Activated CD4-positive, alpha-beta T cell treated with anti-CD3 and anti-CD28 coated beads, Interleukin-2, Interleukin-6, amounts not matched to agents 100 ng/mL and 50 ng/mL, durations not matched to agents 16 hours and 8 hours (primary cell): ENCODE measurements at regions not wholly inside any gene's neighbourhood (a gene's known extent, or its start where the extent isn't known, plus 50 kb on each side); places are given as distances from the start of the nearest gene placed in this dataset.

Experiments
- DNase-seq: peaks from one replicate; pipeline ENCODE4 v3.0.0-alpha.2; 2020

DNA sequence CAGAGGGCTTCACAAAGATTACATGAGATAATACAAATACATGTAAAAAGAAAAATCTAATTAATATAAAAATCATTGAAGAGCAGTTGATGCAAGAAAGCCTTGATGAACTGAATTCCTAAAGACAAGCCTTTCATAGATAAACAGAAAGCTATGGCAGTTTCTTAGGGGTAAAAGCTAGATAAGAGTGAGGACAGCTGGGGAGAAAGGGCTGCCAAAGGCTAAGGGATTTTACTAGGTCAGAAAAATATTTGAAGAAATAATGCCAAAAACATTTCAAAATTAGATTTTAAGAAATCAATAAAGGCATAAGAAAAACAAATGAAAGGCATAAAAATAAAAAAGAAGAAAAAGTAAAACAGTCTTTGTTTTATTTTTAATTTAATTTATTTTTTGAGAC, 107.9 kb upstream of the ZNF366 start:
- no peak for DNase-seq

- DNase-seq, result no peak
Observed at GRCh38 chr5:72613515-72613914, 106.3 kb upstream of the ZNF366 start.

DNA sequence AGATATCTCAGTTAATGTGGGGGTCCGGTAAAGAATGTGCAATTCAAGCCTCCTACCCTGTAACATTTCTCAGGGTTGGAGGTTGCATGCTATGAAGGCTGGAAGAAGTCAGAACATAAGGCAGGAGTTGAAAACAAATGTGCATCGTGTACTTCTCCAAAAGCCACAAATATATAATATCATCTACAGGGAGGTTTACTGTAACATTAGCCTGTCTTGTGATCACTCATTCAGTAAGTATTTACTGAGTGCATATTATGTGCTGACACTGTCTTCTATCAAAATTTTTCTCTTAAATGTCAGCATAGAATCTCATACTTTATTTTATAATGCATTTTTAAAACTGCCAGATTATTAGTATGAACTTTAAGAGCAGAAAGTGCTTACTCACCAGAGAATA, 105.6 kb upstream of the ZNF366 start:
- no peak for DNase-seq

DNA sequence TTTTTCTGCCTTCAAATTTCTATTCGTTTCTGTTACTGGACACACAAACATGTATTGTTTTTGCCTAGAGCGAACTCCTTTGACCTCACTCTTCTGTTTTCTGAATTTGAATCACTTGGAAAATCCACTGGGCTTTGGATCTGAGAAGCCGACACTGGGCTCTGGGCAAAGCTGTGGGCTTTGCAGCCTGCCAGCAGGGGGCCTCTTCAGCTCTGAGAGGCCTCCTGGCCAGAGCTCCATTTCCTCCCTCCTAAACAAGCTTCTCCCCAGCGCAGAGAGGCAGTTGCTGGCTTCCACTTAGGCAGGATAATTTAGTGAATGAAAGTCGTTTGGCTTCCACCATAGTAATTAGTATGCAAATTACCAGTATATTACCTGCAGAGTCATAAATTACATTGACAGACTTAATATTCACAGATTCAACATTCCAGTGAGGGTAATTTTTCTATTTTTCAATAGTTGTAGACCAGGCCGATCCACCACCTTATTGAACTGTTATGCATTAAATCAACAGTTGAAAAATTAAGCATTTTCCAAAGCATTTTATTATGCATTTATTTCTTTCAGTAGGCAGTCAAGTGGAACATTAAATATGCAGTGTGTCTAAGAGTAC, 104.0 kb upstream of the ZNF366 start:
- peak; percentile 55 for DNase-seq

- no peak for DNase-seq
Observed at GRCh38 chr5:72608926-72609325, 101.7 kb upstream of the ZNF366 start.

DNA sequence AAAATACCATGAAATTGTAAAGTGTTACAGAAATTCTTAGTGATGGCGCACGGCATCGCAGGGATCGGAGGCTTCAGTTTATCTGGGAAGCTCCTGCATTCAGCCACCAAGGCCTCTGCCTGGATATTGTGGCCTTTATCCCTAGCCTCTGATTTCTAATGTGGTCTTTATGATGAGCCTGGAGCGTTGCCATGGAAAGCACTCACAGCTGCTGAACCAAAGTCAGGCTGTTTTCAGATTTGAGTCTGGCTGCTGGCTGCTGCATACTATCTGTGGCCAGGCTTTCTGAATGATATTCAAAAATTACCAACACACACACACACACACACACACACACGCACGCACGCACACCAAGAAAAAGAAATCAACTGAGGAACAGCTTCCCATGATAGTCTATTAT, 101.1 kb upstream of the ZNF366 start:
- no peak for DNase-seq

DNA sequence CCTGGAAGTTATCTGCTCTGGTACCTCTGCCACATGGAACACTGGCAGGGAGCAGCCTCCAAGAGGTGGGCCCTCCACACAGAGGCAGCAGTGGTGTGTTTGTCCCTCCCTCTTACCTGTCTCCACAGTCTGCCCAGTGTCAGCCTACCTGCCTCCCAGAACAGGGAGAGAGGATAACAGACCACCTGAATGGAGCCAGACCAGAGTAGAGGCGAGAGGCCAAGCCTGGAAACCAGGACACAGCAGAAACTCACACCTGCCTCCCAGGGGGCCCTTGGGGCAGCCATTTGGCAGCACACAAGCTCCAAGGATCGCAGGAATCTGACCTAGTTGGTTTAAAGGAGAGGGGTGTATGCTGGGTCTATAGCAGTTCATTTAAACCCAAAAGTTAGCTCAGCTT, 100.2 kb upstream of the ZNF366 start:
- no peak for DNase-seq

DNA sequence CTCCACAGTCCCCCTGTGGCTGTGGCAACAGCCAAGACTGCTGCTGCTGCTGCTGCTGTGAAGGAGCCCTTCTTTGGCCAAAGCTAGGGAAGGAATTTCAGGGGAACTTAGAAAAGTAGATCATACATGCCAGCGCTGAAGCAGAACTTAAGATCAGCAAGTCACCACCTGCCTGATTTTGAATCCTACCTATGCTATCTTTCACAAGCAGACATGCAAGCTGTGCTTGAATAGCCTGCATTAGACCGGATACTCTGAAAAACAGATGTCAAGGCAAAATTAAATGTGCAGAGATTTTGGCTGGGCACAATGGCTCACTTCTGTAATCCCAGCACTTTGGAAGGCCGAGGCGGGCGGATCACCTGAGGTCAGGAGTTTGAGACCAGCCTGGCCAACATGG, 99.3 kb upstream of the ZNF366 start:
- DNase-seq, result no peak

GRCh38 chr5:72605632-72606031, 98.4 kb upstream of the ZNF366 start:
- DNase-seq, result no peak

GRCh38 chr5:72604798-72605154, 97.6 kb upstream of the ZNF366 start:
- no peak for DNase-seq

DNA sequence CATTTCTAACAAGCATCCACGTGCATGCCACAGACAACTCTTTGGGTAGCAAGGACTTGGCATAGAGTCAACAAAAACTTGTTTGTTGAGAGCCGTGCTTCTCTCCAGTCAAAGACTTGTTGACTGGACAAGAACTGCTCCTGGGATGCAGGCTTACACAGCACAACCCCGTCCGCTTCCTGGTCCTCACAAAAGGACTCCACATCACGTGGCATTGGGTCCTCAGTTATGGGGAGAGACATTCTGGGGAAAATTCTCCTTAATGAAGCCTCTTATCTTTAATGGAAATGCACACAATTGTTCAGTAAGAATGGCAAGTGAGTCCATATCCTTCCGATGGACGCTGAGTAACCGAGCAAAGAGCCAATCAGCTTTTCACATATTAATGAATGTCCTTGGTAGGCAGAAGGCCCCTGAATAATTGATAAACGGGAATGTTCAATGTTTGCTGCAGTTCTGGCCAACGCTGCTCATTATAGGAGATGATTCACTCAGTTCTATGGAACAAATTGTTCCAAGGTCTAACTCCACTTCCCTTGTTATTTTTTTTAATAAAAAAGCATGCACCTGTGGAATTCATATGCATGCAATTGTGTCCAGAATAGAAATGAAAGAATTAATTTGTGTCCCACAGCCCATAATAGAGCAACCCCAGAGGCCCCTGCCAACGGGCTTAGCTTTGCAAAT, 97.0 kb upstream of the ZNF366 start:
- DNase-seq, result no peak

- DNase-seq, result no peak
Observed at GRCh38 chr5:72602696-72603685, 95.8 kb upstream of the ZNF366 start.

GRCh38 chr5:72601861-72602260, 94.7 kb upstream of the ZNF366 start:
- no peak for DNase-seq

GRCh38 chr5:72600391-72600981, 93.3 kb upstream of the ZNF366 start:
- no peak for DNase-seq

GRCh38 chr5:72599519-72600370, 92.5 kb upstream of the ZNF366 start:
- no peak for DNase-seq

GRCh38 chr5:72599065-72599433, 91.8 kb upstream of the ZNF366 start:
- DNase-seq, result no peak

DNA sequence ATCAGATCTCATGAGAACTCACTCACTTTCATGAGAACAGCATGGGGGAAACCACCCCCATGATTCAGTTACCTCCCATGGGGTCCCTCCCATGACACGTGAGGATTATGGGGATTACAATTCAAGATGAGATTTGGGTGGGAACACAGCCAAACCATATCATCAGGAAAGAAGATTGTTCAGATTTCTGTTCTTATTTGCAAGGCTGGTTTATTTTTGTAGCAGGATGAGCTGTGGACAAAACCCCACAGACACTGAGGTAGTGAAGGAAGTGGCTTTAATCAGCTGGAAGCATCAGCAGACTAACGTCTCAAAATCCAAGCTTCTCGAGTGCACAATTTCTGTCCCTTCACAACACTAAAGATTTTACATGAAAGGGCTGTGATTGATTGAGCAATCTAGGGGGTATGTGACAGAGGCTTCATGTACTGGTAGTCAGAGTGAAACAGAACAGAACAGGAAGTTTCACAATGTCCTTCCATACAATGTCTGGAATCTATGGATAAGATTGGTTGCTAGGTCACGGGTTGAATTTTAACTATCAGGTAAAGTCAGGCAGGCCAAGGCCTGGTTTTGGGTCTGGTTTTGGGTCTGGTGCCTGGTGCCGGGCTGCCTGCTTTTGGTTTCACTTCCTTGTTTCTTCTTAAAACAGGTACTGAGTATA, 91.3 kb upstream of the ZNF366 start:
- DNase-seq, result no peak

- no peak for DNase-seq
Observed at GRCh38 chr5:72597456-72597948, 90.3 kb upstream of the ZNF366 start.

- no peak for DNase-seq
Observed at GRCh38 chr5:72596956-72597355, 89.7 kb upstream of the ZNF366 start.

DNA sequence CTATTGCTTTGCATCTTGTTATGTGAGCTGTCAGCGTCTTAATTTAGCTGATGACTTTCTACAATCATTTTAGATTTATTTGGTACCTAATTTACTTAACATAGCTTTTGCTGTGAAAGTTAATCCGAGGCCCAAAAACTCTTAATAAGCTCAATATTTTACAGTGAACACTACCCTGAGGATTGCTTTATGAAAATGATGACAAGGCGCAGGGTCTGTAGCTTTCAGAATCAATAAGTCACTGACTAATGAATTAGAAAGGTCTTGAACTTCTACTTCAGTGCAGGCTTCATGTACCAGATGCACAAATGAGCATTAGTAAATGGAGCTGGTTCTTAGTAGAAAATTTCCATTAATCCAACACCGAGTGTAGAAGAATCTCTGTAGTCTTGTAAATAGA, 81.4 kb upstream of the ZNF366 start:
- DNase-seq, result no peak

DNA sequence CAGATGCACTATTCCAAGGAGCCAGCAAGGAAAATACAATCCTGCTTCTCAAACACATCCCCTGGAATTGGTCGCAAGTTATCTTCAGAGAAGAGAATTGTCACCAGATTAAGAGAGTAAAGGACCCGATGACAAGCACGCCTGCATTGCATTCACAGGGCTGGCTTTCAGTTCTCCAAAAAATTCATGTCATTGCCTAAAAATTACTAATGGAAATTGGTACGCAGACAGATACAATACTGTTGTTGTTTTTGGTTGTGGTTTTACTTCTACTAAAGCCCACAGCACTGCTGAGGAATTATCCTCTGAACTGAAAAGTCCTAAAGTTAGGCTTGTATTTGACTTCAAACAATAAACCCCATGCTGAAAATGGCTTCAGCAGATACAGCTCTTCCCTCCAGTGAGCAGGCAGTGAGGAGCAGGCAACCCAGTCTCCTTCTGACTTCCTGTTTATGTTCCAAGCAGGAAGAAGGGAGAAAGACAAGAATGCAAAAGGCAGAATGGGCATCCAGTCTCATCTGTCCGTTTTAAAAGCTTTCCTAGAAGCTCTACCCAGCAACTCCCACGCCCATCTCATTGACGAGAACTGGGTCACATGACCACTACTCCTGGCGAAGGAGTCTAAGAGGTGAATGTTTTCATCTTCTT, 80.6 kb upstream of the ZNF366 start:
- DNase-seq, result no peak
